HG03280 (cell line): ENCODE measurements at regions not wholly inside any gene's neighbourhood (a gene's known extent, or its start where the extent isn't known, plus 50 kb on each side); places are given as distances from the start of the nearest gene placed in this dataset.
A peak's percentile ranks its signal among the peaks of the same experiment; 100 is the strongest.
"Not testable (repeated sequence)": the region's sequence is repeated elsewhere in the genome, so short reads cannot be mapped to it uniquely, and the experiment has no call there.

Experiments used
- ATAC-seq: cut with Tn5 transposase; IDR thresholded peaks from one replicate; pipeline ENCODE4 v1.9.1; 2021; ENCODE audit warnings: mild to moderate bottlenecking, moderate library complexity; ENCODE audit not compliant: unreplicated experiment

DNA sequence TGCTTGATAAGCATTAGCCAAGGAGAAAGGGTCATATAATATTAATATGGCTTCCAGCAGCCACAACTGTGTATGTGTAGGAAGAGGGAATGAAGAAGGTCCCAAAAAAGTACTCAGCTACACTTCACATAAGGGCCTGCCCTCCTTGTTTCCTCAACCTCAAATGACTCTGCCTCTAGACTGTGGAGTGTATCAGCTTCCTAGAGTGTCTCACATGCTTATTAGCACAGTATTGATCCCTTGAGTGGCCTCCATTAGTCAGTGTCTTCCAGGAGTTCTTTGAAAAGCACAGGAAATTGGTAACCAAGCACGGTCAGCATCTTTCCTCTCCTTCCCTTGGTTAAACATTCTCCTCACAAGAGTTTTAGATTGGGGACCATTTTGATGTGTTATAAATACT lies 190.4 kb upstream of the ATP10B start:
- ATAC-seq = no peak

DNA sequence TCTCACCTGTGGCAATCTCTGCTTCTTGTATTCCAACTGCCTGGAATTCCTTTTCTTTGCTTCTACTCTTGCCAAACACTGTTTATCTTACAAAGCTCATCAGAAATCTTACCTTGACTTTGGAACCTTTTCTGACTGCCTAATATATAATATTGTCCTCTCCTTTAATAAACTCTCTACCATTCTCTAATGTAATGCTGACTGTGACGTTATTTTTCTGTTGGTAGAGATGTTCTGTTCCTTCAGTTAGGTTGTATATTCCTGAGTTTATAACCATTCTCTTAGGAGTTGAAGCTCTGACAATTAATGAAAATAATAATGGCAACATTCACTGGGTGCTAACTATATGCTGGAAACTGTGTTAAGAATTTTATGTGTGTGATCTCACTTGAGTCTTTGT lies 188.8 kb upstream of the ATP10B start:
- ATAC-seq = no peak

DNA sequence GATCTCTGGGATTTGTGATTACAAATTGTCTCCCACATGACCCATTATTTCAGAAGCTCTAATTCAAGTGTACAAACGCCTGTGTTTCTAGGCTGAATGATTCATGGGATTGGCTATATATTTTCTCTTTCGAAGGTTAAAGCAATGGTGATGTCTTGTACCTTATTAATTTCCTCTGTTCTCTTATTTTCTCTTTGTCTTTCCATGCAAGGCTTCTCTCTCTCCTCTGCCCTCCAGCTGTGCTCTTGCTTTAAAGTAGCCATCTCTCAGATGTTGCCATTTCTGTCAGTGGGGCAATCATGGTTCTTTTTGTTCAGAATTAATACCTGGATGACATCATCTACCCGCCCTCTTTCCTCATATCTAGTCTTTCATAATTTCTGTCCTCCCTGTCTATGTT lies 184.3 kb upstream of the ATP10B start:
- ATAC-seq = no peak

DNA sequence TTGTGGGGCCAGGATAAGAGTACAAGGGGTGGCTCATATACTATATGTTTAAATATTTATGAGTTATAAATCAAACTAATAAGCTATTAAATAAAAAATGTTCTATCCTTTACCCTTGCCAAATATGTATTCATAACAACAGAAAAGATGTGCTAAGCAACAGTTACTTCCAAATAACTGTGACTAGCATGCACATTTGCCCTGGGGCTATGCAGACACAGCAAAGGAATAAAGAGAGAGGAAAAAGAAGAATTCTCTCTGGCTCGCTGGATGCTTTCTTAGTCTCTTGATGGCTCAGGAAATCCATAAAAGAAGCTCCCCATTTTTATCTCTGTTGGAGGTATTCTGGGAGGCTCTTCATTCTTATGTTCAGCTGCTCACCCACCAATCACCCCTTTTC lies 182.4 kb upstream of the ATP10B start:
- no peak for ATAC-seq

DNA sequence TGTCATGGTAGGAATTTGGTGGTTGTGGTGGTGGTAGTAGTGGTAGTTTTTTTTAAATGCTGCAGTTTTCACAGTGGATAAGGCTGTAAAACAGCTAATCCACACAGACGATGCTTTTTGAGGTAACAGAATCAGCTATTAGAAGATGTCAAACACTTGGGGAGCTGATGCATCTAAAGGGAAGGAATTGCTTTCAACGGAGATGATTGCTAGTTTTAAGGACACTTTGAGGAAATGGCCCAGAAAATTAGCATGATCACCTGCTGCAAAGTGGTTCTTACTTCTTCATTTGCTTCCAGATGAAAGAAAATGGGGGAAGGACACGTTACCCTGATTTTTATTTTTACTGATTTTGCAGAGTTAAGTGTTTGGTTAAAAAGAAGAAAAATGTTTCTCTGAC lies 178.2 kb upstream of the ATP10B start:
- ATAC-seq = no peak

DNA sequence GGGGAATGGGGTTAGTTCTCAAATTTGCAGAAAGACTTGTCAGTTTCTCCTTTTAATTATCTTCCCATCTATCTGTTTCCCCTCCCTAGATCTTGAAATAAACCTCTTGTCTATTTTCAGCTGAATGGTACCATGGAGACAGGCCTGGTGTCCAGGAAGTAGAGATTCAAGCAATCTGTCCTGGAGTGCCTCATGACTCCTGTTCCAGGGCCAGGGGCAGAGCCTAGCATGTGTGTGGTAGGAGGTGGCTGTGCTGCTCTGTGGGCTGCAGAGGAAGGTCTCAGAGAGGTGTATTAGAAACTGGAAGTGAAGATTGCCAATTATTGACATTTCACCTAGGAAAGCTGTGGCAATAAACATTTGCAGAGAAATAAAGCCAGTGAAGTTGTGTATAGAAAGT lies 175.8 kb upstream of the ATP10B start:
- no peak for ATAC-seq

DNA sequence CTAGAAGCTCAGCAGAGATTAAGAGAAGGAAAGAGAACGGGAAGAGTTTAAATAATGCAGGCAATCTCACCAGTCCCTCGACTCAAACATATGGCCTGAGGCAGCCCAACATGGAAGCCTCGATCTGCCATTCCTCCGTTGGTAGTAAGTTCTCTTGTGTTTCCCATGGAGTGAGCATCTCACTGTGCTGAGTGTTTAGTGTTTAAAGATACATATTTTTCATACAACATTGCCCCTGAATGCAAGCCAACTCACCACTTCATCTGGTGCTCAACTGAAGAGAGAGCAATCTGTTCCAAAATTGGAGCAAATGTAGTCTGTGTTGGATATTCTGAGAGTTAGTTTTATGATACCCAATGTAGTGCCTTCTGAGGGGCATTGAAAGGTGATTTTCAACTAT lies 171.5 kb upstream of the ATP10B start:
- ATAC-seq = no peak

DNA sequence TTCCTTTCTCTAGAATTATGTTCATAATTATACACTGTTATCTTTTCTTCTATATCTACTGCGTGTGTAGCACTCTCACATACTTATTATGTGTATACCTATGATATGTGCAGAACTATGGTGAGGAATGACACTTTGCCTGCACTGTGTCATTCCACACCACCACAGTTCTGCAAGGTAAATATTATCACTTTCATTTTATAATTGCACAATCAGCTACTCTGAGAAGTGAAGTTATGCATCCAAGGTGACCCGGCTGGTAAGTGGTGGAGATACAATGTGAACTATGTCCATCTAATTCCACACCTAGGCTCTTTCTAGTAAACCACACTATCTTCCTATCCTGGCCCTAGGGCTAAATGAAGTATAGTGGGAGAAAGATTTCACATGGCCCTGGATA lies 170.1 kb upstream of the ATP10B start:
- ATAC-seq = no peak

DNA sequence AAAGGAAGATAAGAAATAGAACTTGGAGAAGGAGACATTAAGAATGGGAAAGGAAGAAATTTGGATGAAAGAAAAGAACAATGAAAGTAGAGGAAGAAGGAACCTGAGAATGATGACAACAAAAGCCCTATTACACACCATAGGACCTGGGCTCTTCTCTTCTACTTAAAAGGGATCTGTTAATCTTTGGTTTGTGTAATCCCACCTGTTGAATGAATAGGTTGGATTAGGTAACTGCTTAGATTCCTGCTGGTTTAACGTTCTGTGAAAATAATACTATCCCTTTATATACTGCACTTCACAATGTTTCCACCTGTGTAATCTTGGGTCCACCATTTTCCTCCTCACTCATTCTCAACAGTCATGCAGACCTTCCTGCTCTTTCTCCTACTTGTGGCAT lies 157.8 kb upstream of the ATP10B start:
- ATAC-seq = no peak

DNA sequence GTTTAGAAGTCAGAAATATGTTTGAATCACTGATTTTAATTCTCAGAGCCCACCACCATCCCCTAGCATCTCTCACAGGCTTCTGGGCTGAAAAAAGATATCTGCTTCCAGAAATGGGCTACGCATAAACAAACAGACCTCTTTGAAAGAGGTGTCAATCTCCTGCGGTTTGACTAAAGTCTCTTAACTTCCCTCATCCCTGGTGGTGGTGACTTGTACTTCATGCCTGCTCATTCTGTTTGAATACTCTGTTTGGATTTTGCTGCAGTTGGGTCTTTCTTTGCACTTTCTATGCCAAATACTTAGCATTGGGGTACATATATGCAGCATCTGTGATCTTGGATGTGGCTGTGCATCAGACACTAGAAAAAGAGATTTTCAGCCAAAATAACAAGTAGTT lies 157.2 kb upstream of the ATP10B start:
- no peak for ATAC-seq

DNA sequence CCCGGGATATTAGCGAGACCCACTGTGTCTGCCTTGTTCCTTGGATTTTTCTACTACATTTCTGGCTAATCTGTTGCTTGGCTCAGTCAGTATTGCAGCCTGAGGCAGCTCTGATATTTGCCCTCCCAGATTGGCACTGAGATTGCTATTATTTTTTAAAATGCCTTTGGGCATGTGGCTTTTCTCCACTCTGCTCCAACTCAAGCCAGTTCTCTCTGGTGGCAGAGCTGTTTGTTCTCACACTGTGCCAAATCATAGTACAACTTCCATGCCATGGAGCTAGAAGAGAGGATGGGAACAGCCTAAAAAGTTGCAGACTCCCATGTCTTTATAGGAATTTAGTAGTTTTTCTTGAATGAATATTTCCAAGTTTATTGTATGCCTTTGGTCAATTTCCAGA lies 155.9 kb upstream of the ATP10B start:
- ATAC-seq = no peak

DNA sequence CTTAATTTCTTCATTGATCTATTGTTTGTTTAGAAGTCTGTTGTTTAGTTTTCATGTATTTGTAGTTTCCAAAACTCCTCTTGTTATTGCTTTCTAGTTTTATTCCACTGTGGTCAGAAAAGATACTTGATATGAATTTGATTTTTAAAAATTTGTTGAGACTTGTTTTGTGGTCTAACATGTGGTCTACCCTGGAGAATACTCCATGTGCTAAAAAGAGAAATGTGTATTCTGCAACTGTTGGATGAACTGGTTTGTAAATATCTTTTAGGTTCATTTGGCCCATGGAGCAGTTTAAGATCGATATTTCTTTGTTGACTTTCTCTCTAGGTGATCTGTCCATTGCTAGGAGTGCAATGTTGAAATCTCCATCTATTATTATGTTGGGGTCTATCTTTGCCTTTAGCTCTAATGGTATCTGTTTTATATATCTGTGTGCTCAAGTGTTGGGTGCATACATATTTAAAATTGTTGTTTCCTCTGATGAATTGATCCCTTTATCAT lies 150.6 kb upstream of the ATP10B start:
- ATAC-seq = no peak

DNA sequence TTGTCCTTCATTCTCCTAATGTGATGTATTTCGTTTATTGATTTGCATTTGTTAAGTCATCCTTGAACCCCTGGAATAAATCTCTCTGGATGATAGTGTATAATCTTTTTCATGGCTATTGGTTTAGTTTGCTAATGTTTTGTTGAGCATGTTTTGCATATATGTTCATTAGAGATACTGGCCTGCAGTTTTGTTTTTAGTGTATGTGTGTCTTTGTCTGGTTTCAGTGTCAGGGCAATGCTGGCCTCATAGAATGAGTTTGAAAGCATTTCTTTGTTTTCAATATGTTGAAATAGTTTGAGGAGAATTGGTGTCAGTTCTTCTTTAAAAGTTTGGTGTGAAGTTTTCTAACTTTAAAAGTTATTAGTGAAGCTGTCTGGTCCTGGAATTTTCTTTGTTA lies 149.6 kb upstream of the ATP10B start:
- ATAC-seq = peak; percentile 77

DNA sequence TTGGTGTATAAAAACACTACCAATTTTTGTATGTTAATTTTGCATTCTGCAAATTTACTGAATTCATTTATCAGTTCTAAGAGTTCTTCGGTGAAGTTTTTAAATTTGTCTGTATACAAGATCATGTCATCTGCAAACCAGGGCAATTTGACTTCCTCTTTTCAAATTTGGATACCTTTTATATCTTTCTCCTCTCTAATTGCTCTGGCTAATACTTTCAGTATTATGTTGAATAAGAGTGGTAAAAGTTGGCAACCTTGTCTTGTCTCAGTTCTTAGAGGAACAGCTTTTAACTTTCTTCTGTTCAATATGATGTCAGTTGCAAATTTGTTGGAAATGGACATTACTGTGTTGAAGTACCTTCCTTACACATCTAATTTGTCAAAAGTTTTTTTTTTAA lies 149.1 kb upstream of the ATP10B start:
- not testable (repeated sequence) for ATAC-seq

DNA sequence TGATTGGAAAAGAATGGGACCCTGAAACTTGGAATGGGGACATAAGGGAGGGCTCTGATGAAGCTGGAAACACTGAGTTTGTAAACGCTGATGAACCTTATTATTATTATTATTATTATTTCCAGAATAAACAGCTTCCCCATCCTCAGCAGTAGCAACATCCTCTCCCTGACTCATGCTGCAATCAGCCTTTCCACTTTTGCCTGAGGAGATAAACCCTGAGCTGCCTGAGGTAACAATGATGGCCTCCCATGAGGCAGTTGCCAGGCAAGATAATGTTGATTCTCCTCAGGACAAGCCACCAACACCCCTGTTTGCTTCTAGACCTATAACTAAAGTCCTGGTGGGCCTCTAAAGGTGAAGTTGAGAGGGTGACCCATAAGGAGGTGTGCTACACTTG lies 139.2 kb upstream of the ATP10B start:
- no peak for ATAC-seq

DNA sequence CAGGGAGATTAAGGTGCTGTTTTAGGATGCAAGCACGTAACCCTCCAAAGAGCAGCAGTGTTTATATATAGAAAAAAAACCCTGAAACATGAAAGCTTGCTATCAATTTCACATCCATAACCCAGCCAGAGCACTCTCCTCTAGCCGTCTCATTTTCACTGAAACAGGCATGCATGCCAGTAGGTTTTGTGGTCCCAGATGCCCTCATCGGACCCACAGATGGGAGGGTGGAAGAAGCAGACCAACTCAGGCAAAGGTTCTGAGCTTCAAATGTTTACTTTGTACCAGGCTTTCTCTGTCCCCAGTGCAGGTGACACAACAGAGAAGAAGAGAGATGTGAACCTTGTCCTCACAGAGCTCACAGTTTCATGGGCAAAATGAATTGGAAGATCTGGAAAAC lies 127.4 kb upstream of the ATP10B start:
- ATAC-seq = no peak

DNA sequence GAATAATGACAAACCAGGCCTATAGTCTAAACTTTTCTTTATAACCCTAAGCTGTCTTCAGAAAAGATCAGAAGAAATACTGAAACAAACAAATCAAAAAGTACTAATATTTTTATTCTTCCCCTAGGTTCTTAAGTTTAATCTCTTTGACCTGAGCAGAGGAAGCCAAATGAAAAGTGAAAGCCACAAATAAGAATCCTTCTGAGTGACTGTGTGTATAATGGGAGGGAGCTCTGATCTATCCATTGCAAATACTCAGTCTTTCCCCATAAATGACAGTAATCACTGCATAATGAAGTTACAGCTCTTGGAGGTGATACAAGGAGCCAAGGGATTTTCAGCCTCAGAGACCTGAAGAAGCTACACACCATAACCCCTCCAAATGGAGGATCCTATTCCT lies 126.9 kb upstream of the ATP10B start:
- no peak for ATAC-seq

DNA sequence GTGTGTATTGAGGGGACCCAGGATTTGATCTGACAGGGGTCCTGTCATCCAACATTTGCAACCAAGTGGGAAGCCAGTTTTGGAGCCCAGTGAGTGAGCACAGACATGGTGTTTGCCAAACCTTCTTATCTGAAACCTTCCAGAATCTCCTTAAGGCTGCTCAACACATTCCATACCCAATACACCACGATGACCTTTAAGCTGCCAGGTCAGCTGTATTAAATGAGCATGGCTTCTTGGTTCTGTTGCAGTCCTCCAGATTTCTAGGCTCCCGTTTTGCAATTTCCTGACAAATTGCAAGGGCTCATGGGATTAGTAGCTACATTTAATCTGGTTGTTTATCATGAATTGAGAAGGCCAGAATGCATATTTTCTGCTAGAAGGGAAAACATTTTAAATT lies 124.2 kb upstream of the ATP10B start:
- no peak for ATAC-seq

DNA sequence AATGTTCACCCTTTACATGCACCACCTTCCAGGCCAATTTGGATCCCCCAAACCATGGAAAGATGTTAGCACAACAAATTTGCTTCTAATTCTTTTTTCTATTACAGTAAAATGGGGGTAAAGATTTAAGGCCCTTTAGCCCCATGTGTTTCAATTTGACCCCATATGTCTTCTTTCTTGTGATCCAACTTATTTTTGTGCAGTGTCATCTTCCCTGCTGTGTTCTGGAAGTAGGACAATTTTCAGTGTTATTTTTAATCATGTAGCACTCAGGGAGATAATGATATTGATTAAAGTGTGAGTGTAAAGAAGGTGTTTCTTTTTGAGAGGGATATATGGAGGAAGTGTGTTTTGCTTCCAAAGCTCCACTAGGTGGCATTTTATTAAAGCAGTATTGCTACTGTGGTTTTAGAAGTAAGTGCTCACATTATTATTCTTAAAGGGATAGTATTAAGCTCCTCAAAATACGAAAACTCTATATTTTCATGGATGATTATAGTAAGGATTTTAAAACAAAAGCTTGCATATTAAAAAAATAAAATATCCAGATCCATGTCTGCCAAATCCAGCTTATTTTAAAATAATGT lies 118.7 kb upstream of the ATP10B start:
- peak; percentile 68 for ATAC-seq

DNA sequence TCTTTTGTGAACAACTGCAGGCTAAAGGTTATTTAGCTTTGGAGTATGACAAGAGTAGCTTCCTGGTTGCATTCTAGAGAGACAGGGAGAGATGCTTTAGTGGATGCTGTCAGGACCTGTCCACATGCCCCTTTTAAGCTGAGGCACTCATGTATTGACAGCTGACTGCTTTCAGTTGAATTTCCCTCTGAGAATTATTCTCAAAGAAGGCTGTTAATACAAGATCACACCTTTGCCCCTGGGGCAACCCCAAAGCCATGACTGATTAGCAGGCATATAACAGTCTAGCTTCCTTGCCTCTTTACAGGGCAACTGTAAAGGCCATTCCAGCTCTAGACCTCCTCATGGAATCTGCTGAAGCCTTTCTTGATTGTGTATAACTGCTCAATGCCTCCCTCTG lies 117.6 kb upstream of the ATP10B start:
- no peak for ATAC-seq

DNA sequence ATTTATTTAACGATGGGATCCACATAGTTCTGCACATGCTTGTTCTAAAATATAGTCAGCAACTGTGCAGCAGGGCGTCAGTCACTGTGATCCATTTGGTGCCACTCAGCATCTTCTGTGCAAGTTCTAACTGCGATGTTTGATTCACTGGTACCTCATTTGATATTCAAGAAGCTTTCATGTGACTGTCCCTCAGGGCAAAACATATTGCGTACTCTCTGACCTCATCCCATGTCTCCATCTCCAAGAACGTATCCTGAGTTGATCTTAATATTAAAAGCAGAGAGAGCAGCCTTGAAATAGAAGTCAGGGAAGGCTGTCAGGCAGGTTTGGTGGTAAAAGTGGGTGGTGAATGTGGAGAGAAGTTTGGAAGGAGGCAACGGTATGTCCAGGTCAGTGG lies 116.5 kb upstream of the ATP10B start:
- ATAC-seq = no peak

DNA sequence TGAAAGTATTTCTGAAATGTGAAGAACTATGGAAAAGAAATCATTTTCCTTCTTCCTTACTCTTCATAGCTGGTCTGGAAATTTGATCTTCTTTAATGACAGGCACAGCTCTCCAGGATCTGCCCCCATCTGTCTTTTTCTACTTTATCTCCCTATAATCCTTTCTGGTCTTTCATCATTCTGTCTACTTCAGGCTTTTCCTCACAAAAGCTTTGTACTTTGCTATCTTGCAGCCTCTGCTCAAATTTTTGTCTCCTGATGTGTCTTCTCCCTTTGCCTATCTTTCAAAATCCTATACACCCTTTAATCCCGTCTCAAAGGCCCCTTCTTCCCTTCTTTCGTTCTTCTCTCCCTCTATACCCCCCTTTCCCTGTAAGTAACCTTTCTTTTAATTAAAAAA lies 114.9 kb upstream of the ATP10B start:
- ATAC-seq = no peak

DNA sequence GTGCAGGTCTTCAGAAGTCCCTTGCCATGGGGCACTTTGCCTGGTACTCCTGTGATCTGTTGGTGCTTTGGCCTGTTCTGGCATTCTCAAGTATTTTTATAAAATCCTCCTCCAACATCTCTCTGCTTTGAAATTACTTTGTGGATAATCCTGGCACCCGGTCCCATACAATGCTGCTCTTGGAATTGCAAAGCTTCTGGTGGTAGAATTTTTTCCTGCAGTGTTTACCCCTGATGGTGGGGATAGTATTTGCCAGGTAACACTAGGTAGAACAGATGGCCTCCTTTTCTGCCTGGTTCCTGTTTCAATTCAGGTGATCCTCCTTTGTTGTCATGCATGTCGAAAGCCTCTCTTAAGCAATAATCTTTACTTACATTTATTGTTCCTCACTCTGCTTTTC lies 109.8 kb upstream of the ATP10B start:
- ATAC-seq = no peak

DNA sequence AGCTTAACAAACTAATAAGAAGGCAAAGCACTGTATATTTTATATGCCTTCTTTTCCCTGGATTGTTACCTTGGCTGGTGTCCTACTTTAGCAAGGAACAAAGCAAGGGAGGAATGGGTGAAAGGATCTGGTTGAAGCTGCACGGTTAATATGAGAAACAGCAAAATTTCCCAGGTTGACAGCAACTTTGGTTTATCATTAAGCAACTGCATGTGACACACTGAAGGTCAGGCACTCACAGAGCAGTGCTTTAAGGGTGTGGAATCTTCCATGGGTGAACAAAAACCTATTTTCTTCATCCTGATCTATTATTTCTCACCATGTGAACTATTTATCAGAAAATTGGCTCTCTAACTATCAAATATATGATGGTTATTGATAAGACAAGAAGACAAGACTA lies 109.0 kb upstream of the ATP10B start:
- ATAC-seq = no peak
